ENCODE measurements at regions not wholly inside any gene's neighbourhood (a gene's known extent, or its start where the extent isn't known, plus 50 kb on each side); places are given as distances from the start of the nearest gene placed in this dataset.
"Not testable (repeated sequence)": the region's sequence is repeated elsewhere in the genome, so short reads cannot be mapped to it uniquely, and the experiment has no call there.

DNA sequence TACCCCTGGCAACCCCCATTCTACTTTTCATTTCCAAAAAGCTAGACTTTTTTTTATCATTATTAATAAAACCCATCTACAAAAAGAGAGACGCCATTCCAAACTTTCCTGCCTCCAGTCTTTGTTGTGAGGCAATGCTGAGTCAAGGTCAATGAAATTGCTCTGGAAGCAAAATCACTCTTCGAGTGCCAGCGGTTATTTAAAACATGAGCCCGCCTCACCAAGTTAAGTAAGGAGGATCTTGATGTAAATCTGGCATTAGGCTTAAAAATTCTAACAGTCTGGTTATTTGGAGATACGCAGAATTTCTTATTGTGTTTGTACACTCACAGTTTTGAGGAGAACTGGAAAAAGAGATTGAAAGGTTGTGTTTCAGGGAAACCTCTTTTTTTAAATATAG is 1196.3 kb downstream of the TYW1 start:
- no peak for TF ChIP-seq POLR2A (IDR thresholded peaks at IDR 0.05)
- TF ChIP-seq, protein P1, sequence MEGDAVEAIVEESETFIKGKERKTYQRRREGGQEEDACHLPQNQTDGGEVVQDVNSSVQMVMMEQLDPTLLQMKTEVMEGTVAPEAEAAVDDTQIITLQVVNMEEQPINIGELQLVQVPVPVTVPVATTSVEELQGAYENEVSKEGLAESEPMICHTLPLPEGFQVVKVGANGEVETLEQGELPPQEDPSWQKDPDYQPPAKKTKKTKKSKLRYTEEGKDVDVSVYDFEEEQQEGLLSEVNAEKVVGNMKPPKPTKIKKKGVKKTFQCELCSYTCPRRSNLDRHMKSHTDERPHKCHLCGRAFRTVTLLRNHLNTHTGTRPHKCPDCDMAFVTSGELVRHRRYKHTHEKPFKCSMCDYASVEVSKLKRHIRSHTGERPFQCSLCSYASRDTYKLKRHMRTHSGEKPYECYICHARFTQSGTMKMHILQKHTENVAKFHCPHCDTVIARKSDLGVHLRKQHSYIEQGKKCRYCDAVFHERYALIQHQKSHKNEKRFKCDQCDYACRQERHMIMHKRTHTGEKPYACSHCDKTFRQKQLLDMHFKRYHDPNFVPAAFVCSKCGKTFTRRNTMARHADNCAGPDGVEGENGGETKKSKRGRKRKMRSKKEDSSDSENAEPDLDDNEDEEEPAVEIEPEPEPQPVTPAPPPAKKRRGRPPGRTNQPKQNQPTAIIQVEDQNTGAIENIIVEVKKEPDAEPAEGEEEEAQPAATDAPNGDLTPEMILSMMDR (IDR thresholded peaks at IDR 0.05) = no peak
- intact Hi-C loops (cut with DNase I) = no loop called here
- WGBS, 2 donors = 73 to 85% methylated on average over 4 to 5 of the region's 5 CpGs
- H3K4me3 ChIP-seq = no peak overlapping the region
- H3K36me3 ChIP-seq = no peaks in the 10 kb centered on the region
- H3K4me1 ChIP-seq = no peaks in the 10 kb centered on the region
- H3K27ac ChIP-seq = no peak overlapping the region
- H3K9me3 ChIP-seq = peaks cover 0 to 11% (median 0%) of the 10 kb centered on the region in 3 donors
- H3K27me3 ChIP-seq = no peaks in the 10 kb centered on the region
- DNase-seq = no peak

DNA sequence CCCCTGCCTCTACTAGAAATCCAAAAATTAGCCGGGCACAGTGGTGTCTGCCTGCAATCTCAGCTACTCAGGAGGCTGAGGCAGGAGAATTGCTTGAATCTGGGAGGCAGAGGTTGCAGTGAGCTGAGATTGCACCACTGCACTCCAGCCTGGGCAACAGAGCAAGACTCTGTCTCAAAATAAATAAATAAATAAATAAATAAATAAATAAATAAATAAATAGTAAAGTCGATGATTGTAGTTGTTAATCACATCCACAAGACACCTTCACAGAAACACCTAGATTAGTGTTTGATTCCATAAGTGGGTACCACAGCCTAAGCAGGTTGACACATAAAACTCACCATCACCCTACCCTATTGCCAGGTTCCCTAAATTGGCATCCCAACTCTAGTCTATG is 1199.0 kb downstream of the TYW1 start:
- H3K27me3 ChIP-seq; H3K4me3 ChIP-seq; DNase-seq; H3K27ac ChIP-seq; H3K36me3 ChIP-seq; H3K4me1 ChIP-seq; intact Hi-C loops (cut with DNase I): not testable (repeated sequence)
- 57 to 94% methylated on average over 1 to 2 of the region's 2 CpGs for WGBS, 2 donors
- H3K9me3 ChIP-seq = peaks cover 0 to 11% (median 0%) of the 10 kb centered on the region in 3 donors

DNA sequence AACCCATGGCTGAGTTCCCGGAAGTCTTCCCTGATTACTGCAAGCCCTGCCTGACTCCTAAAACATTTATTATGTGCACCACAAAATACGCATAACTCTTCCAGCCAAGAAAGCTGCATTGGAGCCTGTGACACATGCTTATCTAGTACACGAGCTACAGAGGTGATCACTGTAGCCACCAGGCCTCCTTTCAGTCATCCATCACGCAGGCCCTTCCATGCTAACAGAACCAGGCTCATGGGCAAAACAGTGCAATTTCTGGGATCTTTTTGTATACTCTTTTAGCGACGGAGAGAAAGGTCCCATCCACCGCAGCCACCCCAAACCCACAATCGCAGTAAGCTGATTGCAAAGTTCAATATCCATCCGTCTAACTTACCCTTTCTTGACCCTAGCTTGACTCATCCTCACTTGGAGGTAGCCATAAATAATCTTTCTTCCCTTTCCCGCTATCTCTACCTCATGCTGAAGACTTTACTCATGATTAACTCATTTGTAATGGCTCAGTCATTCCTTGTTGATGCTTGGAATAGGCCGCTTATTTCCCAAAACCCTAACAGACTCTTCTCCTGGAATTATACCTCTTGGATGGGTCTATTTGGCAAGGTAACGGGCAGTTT is 1203.5 kb downstream of the TYW1 start:
- 76 to 80% methylated on average over 12 of the region's 12 CpGs for whole genome bisulfite sequencing, 2 donors
- Histone ChIP-seq H3K4me3 (no peak overlapping the region), H3K4me1 (no peaks in the 10 kb centered on the region), H3K27me3 (no peaks in the 10 kb centered on the region), H3K36me3 (no peaks in the 10 kb centered on the region), H3K27ac (no peak overlapping the region), H3K9me3 (peaks cover 0 to 4% (median 0%) of the 10 kb centered on the region in 3 donors)
- no peak for DNase-seq
- intact Hi-C loops (cut with DNase I) = no loop called here
- TF ChIP-seq, protein P1 (IDR thresholded peaks at IDR 0.05) = no peak
- no peak for TF ChIP-seq POLR2A (IDR thresholded peaks at IDR 0.05)

DNA sequence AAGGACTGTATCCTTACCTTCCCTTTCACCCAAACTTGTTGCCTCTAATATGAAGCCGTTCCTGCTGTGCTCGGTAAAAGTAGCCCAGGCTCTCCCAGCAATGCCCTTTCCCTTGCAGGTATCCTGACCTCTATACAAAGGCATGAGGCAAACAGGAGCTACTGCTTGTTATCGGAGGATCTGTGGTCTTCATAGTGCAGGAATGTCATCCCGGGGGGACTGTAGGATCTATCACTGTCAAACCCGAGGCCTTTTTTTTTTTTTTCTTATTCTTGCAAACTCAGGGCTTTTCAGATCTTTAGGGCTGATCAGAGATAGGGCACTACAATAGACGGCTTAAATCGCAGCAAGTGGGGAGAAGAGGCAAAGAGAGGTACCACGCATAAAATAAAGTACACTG is 1206.6 kb downstream of the TYW1 start:
- H3K36me3 ChIP-seq = no peaks in the 10 kb centered on the region
- TF ChIP-seq POLR2A (IDR thresholded peaks at IDR 0.05) = no peak
- TF ChIP-seq, protein P1 (IDR thresholded peaks at IDR 0.05) = no peak
- no peaks in the 10 kb centered on the region for H3K27me3 ChIP-seq
- no peak overlapping the region for H3K27ac ChIP-seq
- peaks cover 0 to 3% (median 0%) of the 10 kb centered on the region in 3 donors for H3K9me3 ChIP-seq
- DNase-seq = no peak
- H3K4me1 ChIP-seq = no peaks in the 10 kb centered on the region
- intact Hi-C loops (cut with DNase I) = no loop called here
- WGBS, 2 donors = 46 to 49% methylated on average over 8 of the region's 8 CpGs
- no peak overlapping the region for H3K4me3 ChIP-seq

DNA sequence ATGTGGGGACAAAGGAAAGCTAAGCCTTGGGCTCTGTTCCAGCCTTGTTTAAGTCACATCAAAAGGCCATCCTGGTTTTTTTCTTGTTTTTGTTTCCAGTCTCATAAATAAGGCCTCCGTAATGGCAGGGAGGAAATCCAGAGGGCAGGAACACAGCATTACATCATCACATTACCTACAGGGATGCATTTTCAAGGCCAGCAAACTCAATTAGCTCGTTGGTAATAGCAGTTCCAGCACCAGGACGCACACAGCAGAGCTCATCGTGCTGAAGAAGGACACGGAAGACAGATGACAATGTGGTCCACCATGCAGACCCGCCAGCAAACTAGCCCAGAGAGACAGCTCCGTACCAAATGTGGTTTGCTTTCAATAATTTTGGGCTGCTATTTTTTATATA is 1209.2 kb downstream of the TYW1 start:
- intact Hi-C loops (cut with DNase I) = no loop called here

More for the DNA sequence above, 1209.2 kb downstream of the TYW1 start:
- TF ChIP-seq, protein P1 (IDR thresholded peaks at IDR 0.05) = no peak
- TF ChIP-seq POLR2A (IDR thresholded peaks at IDR 0.05) = no peak
- whole genome bisulfite sequencing, 2 donors = 55 to 93% methylated on average over 3 to 7 of the region's 7 CpGs
- Histone ChIP-seq H3K36me3 (no peaks in the 10 kb centered on the region), H3K4me1 (no peaks in the 10 kb centered on the region), H3K27me3 (no peaks in the 10 kb centered on the region), H3K27ac (no peak overlapping the region), H3K9me3 (peaks cover 0 to 3% (median 0%) of the 10 kb centered on the region in 3 donors), H3K4me3 (no peak overlapping the region)
- DNase-seq = no peak
